HG02981 (cell line): ENCODE measurements at regions not wholly inside any gene's neighbourhood (a gene's known extent, or its start where the extent isn't known, plus 50 kb on each side); places are given as distances from the start of the nearest gene placed in this dataset.

Source experiments
- ATAC-seq: cut with Tn5 transposase; IDR thresholded peaks from one replicate; pipeline ENCODE4 v1.9.1; 2021; ENCODE audit warnings: mild to moderate bottlenecking, moderate library complexity; ENCODE audit not compliant: unreplicated experiment

GRCh38 chr6:51360287-51360686 lies 541.6 kb downstream of the TFAP2B start:
- ATAC-seq, result no peak

GRCh38 chr6:51365566-51365965 lies 546.9 kb downstream of the TFAP2B start:
- ATAC-seq, result no peak

GRCh38 chr6:51369485-51369884 lies 550.8 kb downstream of the TFAP2B start:
- no peak for ATAC-seq

- no peak for ATAC-seq
Measured at GRCh38 chr6:51382847-51383246, 564.2 kb downstream of the TFAP2B start.

- ATAC-seq, result no peak
Measured at GRCh38 chr6:51384736-51385135, 566.1 kb downstream of the TFAP2B start.

GRCh38 chr6:51386347-51386836 lies 567.7 kb downstream of the TFAP2B start:
- no peak for ATAC-seq

- no peak for ATAC-seq
Measured at GRCh38 chr6:51387907-51388306, 569.2 kb downstream of the TFAP2B start.

GRCh38 chr6:51394061-51394460 lies 575.4 kb downstream of the TFAP2B start:
- ATAC-seq, result no peak

GRCh38 chr6:51396583-51396982 lies 577.9 kb downstream of the TFAP2B start:
- peak; percentile 78 for ATAC-seq

- peak; percentile 47 for ATAC-seq
Measured at GRCh38 chr6:51398064-51398705, 579.5 kb downstream of the TFAP2B start.

GRCh38 chr6:51398793-51399192 lies 580.1 kb downstream of the TFAP2B start:
- no peak for ATAC-seq

GRCh38 chr6:51410453-51410852 lies 591.8 kb downstream of the TFAP2B start:
- ATAC-seq, result no peak

- ATAC-seq, result no peak
Measured at GRCh38 chr6:51411496-51412125, 592.9 kb downstream of the TFAP2B start.

GRCh38 chr6:51414361-51414760 lies 595.7 kb downstream of the TFAP2B start:
- no peak for ATAC-seq

- ATAC-seq, result no peak
Measured at GRCh38 chr6:51415501-51415900, 596.8 kb downstream of the TFAP2B start.

- no peak for ATAC-seq
Measured at GRCh38 chr6:51429017-51429712, 610.5 kb downstream of the TFAP2B start.

GRCh38 chr6:51430589-51430988 lies 611.9 kb downstream of the TFAP2B start:
- no peak for ATAC-seq

GRCh38 chr6:51432481-51432880 lies 613.8 kb downstream of the TFAP2B start:
- no peak for ATAC-seq

GRCh38 chr6:51450248-51450957 lies 631.7 kb downstream of the TFAP2B start:
- ATAC-seq, result no peak

- no peak for ATAC-seq
Measured at GRCh38 chr6:51450958-51451357, 632.3 kb downstream of the TFAP2B start.

- no peak for ATAC-seq
Measured at GRCh38 chr6:51456282-51456681, 631.1 kb downstream of the PKHD1 start.
